ENCODE measurements at regions not wholly inside any gene's neighbourhood (a gene's known extent, or its start where the extent isn't known, plus 50 kb on each side); places are given as distances from the start of the nearest gene placed in this dataset.

- no peaks in the 10 kb centered on the region for H3K9me3 ChIP-seq
- H3K27me3 ChIP-seq = no peaks in the 10 kb centered on the region
- no peaks in the 10 kb centered on the region for H3K4me1 ChIP-seq
- WGBS, 4 donors = 18 to 32% (median 23%) methylated on average over 2 of the region's 2 CpGs
- TF ChIP-seq POLR2A (IDR thresholded peaks at IDR 0.05) = no peak
- no peak for TF ChIP-seq CTCF (IDR thresholded peaks at IDR 0.05)
- H3K36me3 ChIP-seq = no peaks in the 10 kb centered on the region
- H3K27ac ChIP-seq = no peak overlapping the region
- intact Hi-C loops (cut with DNase I) = no loop called here
- DNase-seq (no peak), ATAC-seq (no peak)
- H3K4me3 ChIP-seq = no peak overlapping the region
Measured at GRCh38 chr1:72846476-72847278, 564.3 kb upstream of the NEGR1 start.

- Histone ChIP-seq H3K4me3 (no peak overlapping the region), H3K36me3 (no peaks in the 10 kb centered on the region), H3K27me3 (no peaks in the 10 kb centered on the region), H3K4me1 (no peaks in the 10 kb centered on the region), H3K9me3 (no peaks in the 10 kb centered on the region), H3K27ac (no peak overlapping the region)
- TF ChIP-seq POLR2A (IDR thresholded peaks at IDR 0.05) (no peak), CTCF (IDR thresholded peaks at IDR 0.05) (no peak)
- intact Hi-C loops (cut with DNase I) = no loop called here
- no peak for ATAC-seq
- no peak for DNase-seq
Measured at GRCh38 chr1:72845981-72846380, 563.6 kb upstream of the NEGR1 start.

GRCh38 chr1:72845381-72845780 is 563.0 kb upstream of the NEGR1 start:
- no peaks in the 10 kb centered on the region for H3K36me3 ChIP-seq
- 76 to 83% (median 81%) methylated on average over 4 of the region's 4 CpGs for WGBS, 4 donors
- H3K4me3 ChIP-seq = no peak overlapping the region
- no peak overlapping the region for H3K27ac ChIP-seq
- ATAC-seq (no peak), DNase-seq (no peak)
- TF ChIP-seq CTCF (IDR thresholded peaks at IDR 0.05) (no peak), POLR2A (IDR thresholded peaks at IDR 0.05) (no peak)
- H3K27me3 ChIP-seq = no peaks in the 10 kb centered on the region
- H3K9me3 ChIP-seq = no peaks in the 10 kb centered on the region
- intact Hi-C loops (cut with DNase I) = no loop called here
- no peaks in the 10 kb centered on the region for H3K4me1 ChIP-seq

GRCh38 chr1:72837781-72838180 is 555.4 kb upstream of the NEGR1 start:
- no peak for DNase-seq
- Histone ChIP-seq H3K36me3 (no peaks in the 10 kb centered on the region), H3K27ac (no peak overlapping the region), H3K9me3 (peaks cover 0 to 38% (median 6%) of the 10 kb centered on the region in 12 donors), H3K4me1 (no peaks in the 10 kb centered on the region), H3K4me3 (no peak overlapping the region), H3K27me3 (no peaks in the 10 kb centered on the region)
- ATAC-seq = no peak
- TF ChIP-seq CTCF (IDR thresholded peaks at IDR 0.05) (no peak), POLR2A (IDR thresholded peaks at IDR 0.05) (no peak)
- intact Hi-C loops (cut with DNase I) = no loop called here

Measured in heart left ventricle (tissue), 16 donors.